Keratinocyte (primary cell): ENCODE measurements at regions not wholly inside any gene's neighbourhood (a gene's known extent, or its start where the extent isn't known, plus 50 kb on each side); places are given as distances from the start of the nearest gene placed in this dataset.

Source experiments
- EZH2 ChIP-seq: IDR thresholded peaks from one replicate; pipeline ENCODE4 v1.6.1; 2012; ENCODE audit warnings: inconsistent platforms, mild to moderate bottlenecking, low read length, moderate library complexity
- TF ChIP-seq, protein P1 (sequence below), 3 experiments: IDR thresholded peaks in 1 of 3; conservative IDR thresholded peaks in 1 of 3; optimal IDR thresholded peaks in 1 of 3; 2 replicates in 2 of 3; 3 replicates in 1 of 3; pipeline versions ENCODE3 to v1.5.1; 2011; ENCODE audit warnings: low read length in 3 of 3, mild to moderate bottlenecking in 3 of 3, moderate library complexity in 2 of 3, control low read depth in 1 of 3, inconsistent platforms in 1 of 3; ENCODE audit not compliant: insufficient read depth in 2 of 3; ENCODE audit errors: extremely low read depth in 1 of 3

DNA sequence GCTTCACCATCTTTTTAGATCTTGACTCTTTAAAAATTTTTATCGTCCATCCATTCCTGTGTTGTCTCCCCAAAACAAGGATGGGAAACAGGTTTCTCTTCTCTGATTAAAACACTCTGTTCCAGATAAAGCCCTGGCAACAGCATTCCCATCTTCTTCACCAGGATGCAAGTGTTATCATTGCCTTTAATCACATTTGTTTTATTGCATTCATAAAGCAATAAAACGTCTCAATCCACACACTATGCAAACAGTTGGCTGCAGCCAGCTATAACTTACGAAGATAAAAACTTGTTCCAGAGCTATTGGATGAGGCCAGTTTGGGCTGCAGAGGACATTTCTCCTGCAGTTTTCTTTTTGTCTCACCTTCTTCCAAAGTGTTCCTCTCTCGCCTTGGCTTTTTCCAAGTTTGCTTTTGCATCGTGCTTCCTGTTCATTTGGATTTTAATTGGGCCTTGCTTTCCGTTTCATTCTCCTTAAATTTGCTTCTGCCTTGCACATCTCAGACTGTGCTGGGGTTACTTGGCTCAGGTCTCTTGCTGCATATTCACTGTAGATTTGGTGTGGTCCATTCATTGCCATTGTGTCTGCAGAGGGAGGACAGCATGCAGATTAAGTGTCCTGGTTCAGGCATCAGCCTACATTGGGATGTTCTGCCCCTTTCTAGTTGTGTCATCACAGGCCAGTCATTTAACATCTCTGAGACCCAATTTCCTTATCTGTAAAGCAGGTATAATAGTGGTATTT lies 136.5 kb upstream of the LIFR start:
- no peak for TF ChIP-seq EZH2
- TF ChIP-seq, protein P1, sequence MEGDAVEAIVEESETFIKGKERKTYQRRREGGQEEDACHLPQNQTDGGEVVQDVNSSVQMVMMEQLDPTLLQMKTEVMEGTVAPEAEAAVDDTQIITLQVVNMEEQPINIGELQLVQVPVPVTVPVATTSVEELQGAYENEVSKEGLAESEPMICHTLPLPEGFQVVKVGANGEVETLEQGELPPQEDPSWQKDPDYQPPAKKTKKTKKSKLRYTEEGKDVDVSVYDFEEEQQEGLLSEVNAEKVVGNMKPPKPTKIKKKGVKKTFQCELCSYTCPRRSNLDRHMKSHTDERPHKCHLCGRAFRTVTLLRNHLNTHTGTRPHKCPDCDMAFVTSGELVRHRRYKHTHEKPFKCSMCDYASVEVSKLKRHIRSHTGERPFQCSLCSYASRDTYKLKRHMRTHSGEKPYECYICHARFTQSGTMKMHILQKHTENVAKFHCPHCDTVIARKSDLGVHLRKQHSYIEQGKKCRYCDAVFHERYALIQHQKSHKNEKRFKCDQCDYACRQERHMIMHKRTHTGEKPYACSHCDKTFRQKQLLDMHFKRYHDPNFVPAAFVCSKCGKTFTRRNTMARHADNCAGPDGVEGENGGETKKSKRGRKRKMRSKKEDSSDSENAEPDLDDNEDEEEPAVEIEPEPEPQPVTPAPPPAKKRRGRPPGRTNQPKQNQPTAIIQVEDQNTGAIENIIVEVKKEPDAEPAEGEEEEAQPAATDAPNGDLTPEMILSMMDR (optimal IDR thresholded peaks at IDR 0.05 in 1 of 3, IDR thresholded peaks at IDR 0.05 in 1 of 3, conservative IDR thresholded peaks at IDR 0.05 in 1 of 3; ENCODE audit: extremely low read depth in 1 of 3, insufficient read depth in 2 of 3, low read length in 3 of 3): no peak
